ENCODE measurements at regions not wholly inside any gene's neighbourhood (a gene's known extent, or its start where the extent isn't known, plus 50 kb on each side); places are given as distances from the start of the nearest gene placed in this dataset.

- H3K4me1 ChIP-seq (replicated peaks in 1 of 2; ENCODE audit: control insufficient read depth in 2 of 2, insufficient read depth in 2 of 2, low read length in 2 of 2), result no peaks in the 10 kb centered on the region
- H3K9me1 ChIP-seq (ENCODE audit: control insufficient read depth, insufficient read depth, low read length), result no peaks in the 10 kb centered on the region
- ATAC-seq (no peak), FAIRE-seq (no peak), DNase-seq (ENCODE audit: extremely low read depth in 1 of 4, low spot score in 3 of 4) (no peak)
- no TSS peak for BruUV-seq (replicated peaks)
- intact Hi-C loops (cut with micrococcal nuclease), result no loop called here
- no peak overlapping the region for H2AFZ ChIP-seq (ENCODE audit: low read depth, low read length)
- H3K9me3 ChIP-seq (replicated peaks; ENCODE audit: control insufficient read depth, insufficient read depth, low read depth, low read length), result no peaks in the 10 kb centered on the region
- H3K27me3 ChIP-seq (ENCODE audit: control insufficient read depth in 2 of 2, insufficient read depth in 2 of 2, low read length in 2 of 2), result no peaks in the 10 kb centered on the region
- no peak overlapping the region for H3K9ac ChIP-seq (ENCODE audit: insufficient read depth in 1 of 2, low read depth in 2 of 2, low read length in 2 of 2)
- 6% methylated on average over 2 of the region's 2 CpGs for WGBS (ENCODE audit: insufficient coverage, low coverage, missing lambda C conversion rate)
- no peaks in the 10 kb centered on the region for H3K79me2 ChIP-seq (ENCODE audit: control insufficient read depth, insufficient read depth, low read length)
- ChIA-PET CTCF (ENCODE audit: low intra/inter-chr PET ratio) (no interaction called here), POLR2A (no interaction called here)
- H3K4me2 ChIP-seq (ENCODE audit: insufficient read depth, low read length), result no peak overlapping the region
- H4K20me1 ChIP-seq (replicated peaks; ENCODE audit: control insufficient read depth, insufficient read depth, low read length), result no peaks in the 10 kb centered on the region
- H3K4me3 ChIP-seq, result no peak overlapping the region
- in situ Hi-C loops (cut with MboI), result no loop called here
- no peaks in the 10 kb centered on the region for H3K36me3 ChIP-seq (ENCODE audit: control insufficient read depth, insufficient read depth, low read length)
- H3K27ac ChIP-seq (ENCODE audit: extremely low read depth, low read depth, low read length), result no peak overlapping the region
- TF ChIP-seq, protein P1, sequence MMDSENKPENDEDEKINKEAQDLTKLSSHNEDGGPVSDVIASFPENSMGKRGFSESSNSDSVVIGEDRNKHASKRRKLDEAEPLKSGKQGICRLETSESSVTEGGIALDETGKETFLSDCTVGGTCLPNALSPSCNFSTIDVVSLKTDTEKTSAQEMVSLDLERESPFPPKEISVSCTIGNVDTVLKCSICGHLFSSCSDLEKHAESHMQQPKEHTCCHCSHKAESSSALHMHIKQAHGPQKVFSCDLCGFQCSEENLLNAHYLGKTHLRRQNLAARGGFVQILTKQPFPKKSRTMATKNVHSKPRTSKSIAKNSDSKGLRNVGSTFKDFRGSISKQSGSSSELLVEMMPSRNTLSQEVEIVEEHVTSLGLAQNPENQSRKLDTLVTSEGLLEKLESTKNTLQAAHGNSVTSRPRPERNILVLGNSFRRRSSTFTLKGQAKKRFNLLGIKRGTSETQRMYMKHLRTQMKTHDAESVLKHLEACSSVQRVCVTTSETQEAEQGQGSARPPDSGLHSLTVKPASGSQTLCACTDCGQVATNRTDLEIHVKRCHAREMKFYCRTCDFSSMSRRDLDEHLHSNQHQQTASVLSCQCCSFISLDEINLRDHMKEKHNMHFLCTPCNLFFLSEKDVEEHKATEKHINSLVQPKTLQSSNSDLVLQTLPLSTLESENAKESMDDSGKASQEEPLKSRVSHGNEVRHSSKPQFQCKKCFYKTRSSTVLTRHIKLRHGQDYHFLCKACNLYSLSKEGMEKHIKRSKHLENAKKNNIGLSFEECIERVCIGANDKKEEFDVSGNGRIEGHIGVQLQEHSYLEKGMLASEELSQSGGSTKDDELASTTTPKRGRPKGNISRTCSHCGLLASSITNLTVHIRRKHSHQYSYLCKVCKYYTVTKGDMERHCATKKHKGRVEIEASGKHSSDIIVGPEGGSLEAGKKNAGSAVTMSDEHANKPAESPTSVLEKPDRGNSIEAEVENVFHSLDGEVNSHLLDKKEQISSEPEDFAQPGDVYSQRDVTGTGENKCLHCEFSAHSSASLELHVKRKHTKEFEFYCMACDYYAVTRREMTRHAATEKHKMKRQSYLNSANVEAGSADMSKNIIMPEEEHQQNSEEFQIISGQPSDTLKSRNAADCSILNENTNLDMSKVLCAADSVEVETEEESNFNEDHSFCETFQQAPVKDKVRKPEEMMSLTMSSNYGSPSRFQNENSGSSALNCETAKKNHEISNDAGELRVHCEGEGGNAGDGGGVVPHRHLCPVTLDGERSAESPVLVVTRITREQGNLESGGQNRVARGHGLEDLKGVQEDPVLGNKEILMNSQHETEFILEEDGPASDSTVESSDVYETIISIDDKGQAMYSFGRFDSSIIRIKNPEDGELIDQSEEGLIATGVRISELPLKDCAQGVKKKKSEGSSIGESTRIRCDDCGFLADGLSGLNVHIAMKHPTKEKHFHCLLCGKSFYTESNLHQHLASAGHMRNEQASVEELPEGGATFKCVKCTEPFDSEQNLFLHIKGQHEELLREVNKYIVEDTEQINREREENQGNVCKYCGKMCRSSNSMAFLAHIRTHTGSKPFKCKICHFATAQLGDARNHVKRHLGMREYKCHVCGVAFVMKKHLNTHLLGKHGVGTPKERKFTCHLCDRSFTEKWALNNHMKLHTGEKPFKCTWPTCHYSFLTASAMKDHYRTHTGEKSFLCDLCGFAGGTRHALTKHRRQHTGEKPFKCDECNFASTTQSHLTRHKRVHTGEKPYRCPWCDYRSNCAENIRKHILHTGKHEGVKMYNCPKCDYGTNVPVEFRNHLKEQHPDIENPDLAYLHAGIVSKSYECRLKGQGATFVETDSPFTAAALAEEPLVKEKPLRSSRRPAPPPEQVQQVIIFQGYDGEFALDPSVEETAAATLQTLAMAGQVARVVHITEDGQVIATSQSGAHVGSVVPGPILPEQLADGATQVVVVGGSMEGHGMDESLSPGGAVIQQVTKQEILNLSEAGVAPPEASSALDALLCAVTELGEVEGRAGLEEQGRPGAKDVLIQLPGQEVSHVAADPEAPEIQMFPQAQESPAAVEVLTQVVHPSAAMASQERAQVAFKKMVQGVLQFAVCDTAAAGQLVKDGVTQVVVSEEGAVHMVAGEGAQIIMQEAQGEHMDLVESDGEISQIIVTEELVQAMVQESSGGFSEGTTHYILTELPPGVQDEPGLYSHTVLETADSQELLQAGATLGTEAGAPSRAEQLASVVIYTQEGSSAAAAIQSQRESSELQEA (IDR thresholded peaks at IDR 0.05; ENCODE audit: low read depth), result no peak
- TF ChIP-seq ZBTB49 (CRISPR knock-in tag; IDR thresholded peaks at IDR 0.05; ENCODE audit: borderline replicate concordance), result no peak
- no peak for TF ChIP-seq ARNT (IDR thresholded peaks at IDR 0.05)
- no peak for TF ChIP-seq ZNF165 (CRISPR knock-in tag; IDR thresholded peaks at IDR 0.05; ENCODE audit: borderline replicate concordance)
- TF ChIP-seq, protein P2, sequence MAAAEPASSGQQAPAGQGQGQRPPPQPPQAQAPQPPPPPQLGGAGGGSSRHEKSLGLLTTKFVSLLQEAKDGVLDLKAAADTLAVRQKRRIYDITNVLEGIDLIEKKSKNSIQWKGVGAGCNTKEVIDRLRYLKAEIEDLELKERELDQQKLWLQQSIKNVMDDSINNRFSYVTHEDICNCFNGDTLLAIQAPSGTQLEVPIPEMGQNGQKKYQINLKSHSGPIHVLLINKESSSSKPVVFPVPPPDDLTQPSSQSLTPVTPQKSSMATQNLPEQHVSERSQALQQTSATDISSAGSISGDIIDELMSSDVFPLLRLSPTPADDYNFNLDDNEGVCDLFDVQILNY (CRISPR knock-in tag; IDR thresholded peaks at IDR 0.05), result no peak
- TF ChIP-seq, protein P3, sequence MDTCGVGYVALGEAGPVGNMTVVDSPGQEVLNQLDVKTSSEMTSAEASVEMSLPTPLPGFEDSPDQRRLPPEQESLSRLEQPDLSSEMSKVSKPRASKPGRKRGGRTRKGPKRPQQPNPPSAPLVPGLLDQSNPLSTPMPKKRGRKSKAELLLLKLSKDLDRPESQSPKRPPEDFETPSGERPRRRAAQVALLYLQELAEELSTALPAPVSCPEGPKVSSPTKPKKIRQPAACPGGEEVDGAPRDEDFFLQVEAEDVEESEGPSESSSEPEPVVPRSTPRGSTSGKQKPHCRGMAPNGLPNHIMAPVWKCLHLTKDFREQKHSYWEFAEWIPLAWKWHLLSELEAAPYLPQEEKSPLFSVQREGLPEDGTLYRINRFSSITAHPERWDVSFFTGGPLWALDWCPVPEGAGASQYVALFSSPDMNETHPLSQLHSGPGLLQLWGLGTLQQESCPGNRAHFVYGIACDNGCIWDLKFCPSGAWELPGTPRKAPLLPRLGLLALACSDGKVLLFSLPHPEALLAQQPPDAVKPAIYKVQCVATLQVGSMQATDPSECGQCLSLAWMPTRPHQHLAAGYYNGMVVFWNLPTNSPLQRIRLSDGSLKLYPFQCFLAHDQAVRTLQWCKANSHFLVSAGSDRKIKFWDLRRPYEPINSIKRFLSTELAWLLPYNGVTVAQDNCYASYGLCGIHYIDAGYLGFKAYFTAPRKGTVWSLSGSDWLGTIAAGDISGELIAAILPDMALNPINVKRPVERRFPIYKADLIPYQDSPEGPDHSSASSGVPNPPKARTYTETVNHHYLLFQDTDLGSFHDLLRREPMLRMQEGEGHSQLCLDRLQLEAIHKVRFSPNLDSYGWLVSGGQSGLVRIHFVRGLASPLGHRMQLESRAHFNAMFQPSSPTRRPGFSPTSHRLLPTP (IDR thresholded peaks at IDR 0.05; ENCODE audit: borderline replicate concordance, extremely low read depth, insufficient read length), result no peak
Measured at GRCh38 chr18:53682796-53683195, 541.7 kb downstream of the MBD2 start.

All from K562 (cell line).